Neutrophil (primary cell): ENCODE measurements at regions not wholly inside any gene's neighbourhood (a gene's known extent, or its start where the extent isn't known, plus 50 kb on each side); places are given as distances from the start of the nearest gene placed in this dataset.
"Not testable (repeated sequence)": the region's sequence is repeated elsewhere in the genome, so short reads cannot be mapped to it uniquely, and the experiment has no call there.

ENCODE experiments used
- H3K27ac ChIP-seq: fragments of 200-600 bp; sonication (generic); 2 replicates; pipeline ENCODE4 v1.5.1; 2016; ENCODE audit warnings: mild to moderate bottlenecking, moderate library complexity
- H3K27me3 ChIP-seq: fragments of 200-600 bp; sonication (generic); 2 replicates; pipeline ENCODE4 v1.6.0; 2016; ENCODE audit warnings: mild to moderate bottlenecking
- H3K36me3 ChIP-seq: fragments of 200-600 bp; sonication (generic); 2 replicates; pipeline ENCODE4 v1.5.1; 2017
- H3K4me1 ChIP-seq, 2 experiments: fragments of 200-600 bp in 1 of 2; sonication (generic) in 1 of 2; 1 replicate in 1 of 2; 2 replicates in 1 of 2; pipeline versions ENCODE4 v1.5.1 to v1.6.1; 2013 to 2016; ENCODE audit warnings: low read depth in 1 of 2, low read length in 1 of 2, mild to moderate bottlenecking in 1 of 2, moderate library complexity in 1 of 2; ENCODE audit not compliant: control insufficient read depth in 1 of 2, insufficient read depth in 1 of 2
- H3K4me3 ChIP-seq, 2 experiments: fragments of 200-600 bp in 1 of 2; sonication (generic) in 1 of 2; 1 replicate in 1 of 2; 2 replicates in 1 of 2; pipeline ENCODE4 v1.5.1; 2013 to 2016; ENCODE audit warnings: low read depth in 1 of 2, low read length in 1 of 2, mild to moderate bottlenecking in 1 of 2, moderate library complexity in 1 of 2
- H3K9me3 ChIP-seq: fragments of 200-600 bp; sonication (generic); 2 replicates; pipeline ENCODE4 v1.5.1; 2016
- TF ChIP-seq, protein P1 (sequence below): fragments of 200-600 bp; sonication (generic); IDR thresholded peaks from 2 replicates; pipeline ENCODE4 v1.5.1; 2016; ENCODE audit warnings: antibody characterized with exemption

DNA sequence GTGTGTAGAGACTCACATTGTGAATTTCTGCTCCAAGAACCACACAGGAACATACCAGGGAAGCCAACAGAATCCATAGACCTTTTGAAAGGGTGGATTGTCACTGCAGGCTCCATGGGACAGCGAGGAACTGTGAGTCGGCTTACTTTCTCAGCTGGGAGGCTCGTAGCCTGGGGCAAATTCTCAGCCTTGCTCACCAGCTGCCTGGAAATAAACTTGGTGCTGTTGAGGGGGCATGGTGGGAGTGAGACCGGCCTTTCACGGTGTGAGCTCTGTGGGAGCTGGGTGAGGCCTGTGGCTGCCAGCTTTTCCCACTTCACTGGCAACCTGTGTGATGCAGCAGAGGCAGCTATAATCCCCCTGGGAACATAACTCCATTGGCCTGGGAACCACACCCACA is 146.6 kb upstream of the P2RY1 start:
- Histone ChIP-seq H3K27me3 (no peaks in the 10 kb centered on the region), H3K36me3 (no peaks in the 10 kb centered on the region), H3K4me1 (no peaks in the 10 kb centered on the region), H3K27ac (no peak overlapping the region), H3K4me3 (no peak overlapping the region), H3K9me3 (no peaks in the 10 kb centered on the region)
- TF ChIP-seq, protein P1, sequence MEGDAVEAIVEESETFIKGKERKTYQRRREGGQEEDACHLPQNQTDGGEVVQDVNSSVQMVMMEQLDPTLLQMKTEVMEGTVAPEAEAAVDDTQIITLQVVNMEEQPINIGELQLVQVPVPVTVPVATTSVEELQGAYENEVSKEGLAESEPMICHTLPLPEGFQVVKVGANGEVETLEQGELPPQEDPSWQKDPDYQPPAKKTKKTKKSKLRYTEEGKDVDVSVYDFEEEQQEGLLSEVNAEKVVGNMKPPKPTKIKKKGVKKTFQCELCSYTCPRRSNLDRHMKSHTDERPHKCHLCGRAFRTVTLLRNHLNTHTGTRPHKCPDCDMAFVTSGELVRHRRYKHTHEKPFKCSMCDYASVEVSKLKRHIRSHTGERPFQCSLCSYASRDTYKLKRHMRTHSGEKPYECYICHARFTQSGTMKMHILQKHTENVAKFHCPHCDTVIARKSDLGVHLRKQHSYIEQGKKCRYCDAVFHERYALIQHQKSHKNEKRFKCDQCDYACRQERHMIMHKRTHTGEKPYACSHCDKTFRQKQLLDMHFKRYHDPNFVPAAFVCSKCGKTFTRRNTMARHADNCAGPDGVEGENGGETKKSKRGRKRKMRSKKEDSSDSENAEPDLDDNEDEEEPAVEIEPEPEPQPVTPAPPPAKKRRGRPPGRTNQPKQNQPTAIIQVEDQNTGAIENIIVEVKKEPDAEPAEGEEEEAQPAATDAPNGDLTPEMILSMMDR, result no peak

DNA sequence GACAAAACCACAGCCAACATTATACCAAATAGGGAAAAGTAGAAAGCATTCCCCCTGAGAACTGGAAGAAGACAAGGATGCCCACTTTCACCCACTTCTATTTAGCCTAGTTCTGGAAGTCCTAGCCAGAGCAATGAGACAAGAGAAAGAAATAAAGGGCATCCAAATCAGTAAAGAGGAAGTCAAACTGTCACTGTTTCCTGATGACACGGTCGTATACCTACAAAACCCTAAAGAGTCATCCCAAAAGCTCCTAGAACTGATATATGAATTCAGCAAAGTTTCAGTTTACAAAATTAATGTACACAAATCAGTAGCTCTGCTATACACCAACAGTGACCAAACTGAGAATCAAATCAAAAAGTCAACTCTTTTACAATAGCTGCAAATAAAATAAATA is 142.6 kb upstream of the P2RY1 start:
- not testable (repeated sequence) for H3K9me3 ChIP-seq, H3K27me3 ChIP-seq, H3K36me3 ChIP-seq, H3K27ac ChIP-seq, H3K4me3 ChIP-seq, H3K4me1 ChIP-seq

DNA sequence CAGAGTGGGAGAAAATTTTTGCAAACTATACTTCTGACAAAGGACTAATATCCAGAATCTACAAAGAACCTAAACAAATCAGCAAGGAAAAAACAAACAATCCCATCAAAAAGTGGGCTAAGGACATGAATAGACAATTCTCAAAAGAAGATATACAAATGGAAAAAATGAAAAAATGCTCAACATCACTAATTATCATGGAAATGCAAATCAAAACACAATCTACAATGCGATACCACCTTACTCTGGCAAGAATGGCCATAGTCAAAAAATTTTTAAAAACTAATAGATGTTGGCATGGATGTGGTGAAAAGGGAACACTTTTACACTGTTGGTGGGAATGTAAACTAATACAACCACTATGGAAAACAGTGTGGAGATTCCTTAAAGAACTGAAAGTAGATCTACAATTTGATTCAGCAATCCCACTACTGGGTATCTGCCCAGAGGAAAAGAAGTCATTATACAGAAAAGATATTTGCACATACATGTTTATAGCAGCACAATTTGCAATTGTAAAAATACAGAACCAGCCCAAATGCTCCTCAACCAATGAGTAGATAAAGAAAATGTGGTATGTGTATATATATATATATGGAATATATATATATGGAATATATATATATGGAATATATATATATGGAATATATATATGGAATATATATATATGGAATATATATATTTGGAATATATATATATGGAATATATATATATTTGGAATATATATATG is 141.2 kb upstream of the P2RY1 start:
- H3K27ac ChIP-seq, H3K36me3 ChIP-seq, H3K9me3 ChIP-seq, H3K27me3 ChIP-seq, H3K4me1 ChIP-seq, H3K4me3 ChIP-seq: not testable (repeated sequence)

DNA sequence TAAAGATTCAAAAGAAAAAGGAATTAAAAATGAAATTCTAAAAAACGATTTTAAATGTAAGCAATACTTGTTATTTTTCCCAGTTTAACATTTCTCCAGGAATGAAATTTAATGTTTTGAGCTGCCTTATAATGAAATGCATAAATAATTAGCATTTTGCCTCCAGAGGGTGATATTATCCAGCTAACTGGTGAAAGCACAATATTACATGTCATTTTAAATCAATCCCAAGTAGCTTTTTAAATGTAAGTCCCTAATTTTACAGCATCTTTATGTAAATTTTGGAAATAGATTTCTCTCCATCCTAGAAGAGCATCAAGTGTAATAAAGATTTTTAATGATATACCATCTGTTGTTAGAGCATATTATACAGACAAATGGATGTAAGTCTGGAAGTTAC is 139.1 kb upstream of the P2RY1 start:
- TF ChIP-seq, protein P1, result no peak
- H3K27ac ChIP-seq, result no peak overlapping the region
- H3K36me3 ChIP-seq, result no peaks in the 10 kb centered on the region
- no peaks in the 10 kb centered on the region for H3K27me3 ChIP-seq
- no peaks in the 10 kb centered on the region for H3K9me3 ChIP-seq
- H3K4me3 ChIP-seq, result no peak overlapping the region
- H3K4me1 ChIP-seq, result no peaks in the 10 kb centered on the region

DNA sequence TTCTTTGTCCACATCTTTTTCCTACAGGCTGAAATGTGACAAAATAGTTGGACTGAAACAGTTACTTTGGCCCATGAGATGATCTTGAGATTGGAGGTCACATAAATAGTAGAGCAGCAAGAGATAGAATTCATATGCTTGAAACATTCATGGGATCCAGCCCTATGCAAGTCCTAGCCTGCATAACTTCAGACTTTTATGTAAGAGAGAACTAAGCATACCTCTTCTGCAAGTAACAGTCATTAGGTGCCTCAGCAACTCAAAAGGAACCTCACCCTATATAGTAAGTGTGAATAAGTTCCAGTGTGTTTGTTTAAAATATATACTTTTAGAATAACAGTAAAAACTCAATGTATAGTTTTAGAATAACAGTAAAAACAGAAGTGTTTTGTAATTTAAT is 138.0 kb upstream of the P2RY1 start:
- Histone ChIP-seq H3K27me3 (no peaks in the 10 kb centered on the region), H3K4me3 (no peak overlapping the region), H3K27ac (no peak overlapping the region), H3K4me1 (no peaks in the 10 kb centered on the region), H3K9me3 (no peaks in the 10 kb centered on the region), H3K36me3 (no peaks in the 10 kb centered on the region)
- TF ChIP-seq, protein P1, result no peak

DNA sequence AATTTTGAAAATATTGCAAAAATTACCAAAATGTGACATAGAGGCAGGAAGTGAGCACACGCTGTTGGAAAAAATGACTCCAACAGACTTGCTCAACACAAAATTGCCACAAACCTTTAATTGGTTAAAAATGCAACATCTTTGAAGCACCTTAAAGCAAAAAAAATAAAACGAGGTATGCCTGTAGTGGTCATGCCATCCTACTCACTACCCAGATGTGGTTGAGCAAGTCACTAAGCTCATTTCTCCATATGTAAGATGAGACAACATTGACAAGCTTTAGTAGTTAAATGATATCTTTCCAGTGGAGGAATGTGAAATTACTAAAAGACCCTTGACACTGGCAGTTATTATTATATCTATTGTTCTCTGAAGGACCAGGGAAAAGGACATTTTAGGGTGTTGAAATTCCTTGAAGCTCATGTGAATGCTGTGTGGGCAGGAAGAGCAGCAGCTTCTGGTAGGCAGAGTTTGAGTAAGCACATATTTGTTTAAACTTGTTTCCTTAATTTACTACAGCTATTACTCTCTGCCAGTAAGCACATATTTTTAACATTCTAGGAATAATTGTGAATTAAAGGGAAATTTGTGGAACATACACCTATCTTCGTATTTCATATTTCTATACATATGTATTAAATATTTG is 131.6 kb upstream of the P2RY1 start:
- Histone ChIP-seq H3K27me3 (no peaks in the 10 kb centered on the region), H3K27ac (no peak overlapping the region), H3K4me1 (peaks cover 0 to 8% of the 10 kb centered on the region in 2 experiments), H3K4me3 (no peak overlapping the region), H3K9me3 (no peaks in the 10 kb centered on the region), H3K36me3 (no peaks in the 10 kb centered on the region)
- TF ChIP-seq, protein P1, result no peak
